Thymus (tissue), 11 donors: ENCODE measurements at regions not wholly inside any gene's neighbourhood (a gene's known extent, or its start where the extent isn't known, plus 50 kb on each side); places are given as distances from the start of the nearest gene placed in this dataset.

ENCODE experiments used
- DNase-seq, 9 donors: peaks; one replicate each; pipeline ENCODE4 v3.0.0-alpha.2; 2013; ENCODE audit warnings: low spot score in 9 of 9, low read depth in 6 of 9, missing footprints in 1 of 9
- H3K27ac ChIP-seq, 2 donors: one replicate each; pipeline ENCODE4 v1.5.1; 2013; ENCODE audit warnings: control low read depth in 1 of 2, low read depth in 1 of 2, low read length in 1 of 2, mild to moderate bottlenecking in 1 of 2, moderate library complexity in 1 of 2
- H3K27me3 ChIP-seq, 2 donors: one replicate each; pipeline ENCODE4 v1.5.1; 2013; ENCODE audit warnings: low read length in 1 of 2; ENCODE audit not compliant: control insufficient read depth in 2 of 2, insufficient read depth in 1 of 2
- H3K36me3 ChIP-seq, 2 donors: one replicate each; pipeline ENCODE4 v1.5.1; 2013; ENCODE audit warnings: low read length in 1 of 2, mild to moderate bottlenecking in 1 of 2, moderate library complexity in 1 of 2; ENCODE audit not compliant: control insufficient read depth in 2 of 2, insufficient read depth in 2 of 2
- H3K4me1 ChIP-seq, 2 donors: one replicate each; pipeline ENCODE4 v1.5.1; 2013; ENCODE audit warnings: low read length in 2 of 2; ENCODE audit not compliant: control insufficient read depth in 2 of 2, insufficient read depth in 2 of 2
- H3K4me3 ChIP-seq, 2 donors: one replicate each; pipeline ENCODE4 v1.5.1; 2013; ENCODE audit warnings: low read length in 2 of 2, control low read depth in 1 of 2, mild to moderate bottlenecking in 1 of 2
- H3K9me3 ChIP-seq, 2 donors: one replicate each; pipeline ENCODE4 v1.5.1; 2013; ENCODE audit warnings: low read length in 1 of 2, mild to moderate bottlenecking in 1 of 2; ENCODE audit not compliant: control insufficient read depth in 2 of 2, insufficient read depth in 1 of 2
- WGBS: extraction: QIAGEN DNeasy Blood & Tissue Kit; methylation state at CpG from one replicate; pipeline ENCODE4 v1.1.7; 2013; 5-methylcytosine and 5-hydroxymethylcytosine counted together
- donor health status: healthy.

DNA sequence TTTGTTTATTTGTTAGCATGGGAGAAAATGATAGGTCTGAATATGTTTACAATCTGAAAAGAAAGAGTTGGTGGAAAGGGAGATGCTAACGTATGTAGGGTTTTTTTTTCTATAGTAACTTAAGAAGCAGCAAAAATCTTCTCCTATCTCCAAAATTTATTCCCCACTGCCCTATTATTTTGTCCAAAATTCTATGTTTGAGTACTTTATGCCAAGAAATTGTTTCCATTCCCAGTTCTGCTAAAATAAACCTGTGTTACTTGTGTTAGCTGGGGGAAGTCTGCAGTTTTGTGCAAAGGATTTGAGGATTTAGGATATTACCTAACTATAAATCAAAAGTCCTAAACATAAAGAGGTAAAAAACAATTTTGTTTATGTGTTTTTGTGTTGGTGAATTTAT, 2770.4 kb upstream of the PCDH20 start:
- Histone ChIP-seq H3K36me3 (no peaks in the 10 kb centered on the region), H3K27ac (no peak overlapping the region), H3K4me3 (no peak overlapping the region), H3K27me3 (no peaks in the 10 kb centered on the region), H3K9me3 (no peaks in the 10 kb centered on the region), H3K4me1 (no peaks in the 10 kb centered on the region)
- DNase-seq, result no peak
- WGBS, result 83% methylated on average over 1 of the region's 1 CpG

GRCh38 chr13:64180756-64181155, 2765.1 kb upstream of the PCDH20 start:
- Histone ChIP-seq H3K4me1 (no peaks in the 10 kb centered on the region), H3K27ac (no peak overlapping the region), H3K27me3 (no peaks in the 10 kb centered on the region), H3K4me3 (no peak overlapping the region), H3K9me3 (peaks cover 0 to 3% of the 10 kb centered on the region in 2 donors), H3K36me3 (no peaks in the 10 kb centered on the region)
- no peak for DNase-seq
- 95% methylated on average over 2 of the region's 2 CpGs for WGBS

DNA sequence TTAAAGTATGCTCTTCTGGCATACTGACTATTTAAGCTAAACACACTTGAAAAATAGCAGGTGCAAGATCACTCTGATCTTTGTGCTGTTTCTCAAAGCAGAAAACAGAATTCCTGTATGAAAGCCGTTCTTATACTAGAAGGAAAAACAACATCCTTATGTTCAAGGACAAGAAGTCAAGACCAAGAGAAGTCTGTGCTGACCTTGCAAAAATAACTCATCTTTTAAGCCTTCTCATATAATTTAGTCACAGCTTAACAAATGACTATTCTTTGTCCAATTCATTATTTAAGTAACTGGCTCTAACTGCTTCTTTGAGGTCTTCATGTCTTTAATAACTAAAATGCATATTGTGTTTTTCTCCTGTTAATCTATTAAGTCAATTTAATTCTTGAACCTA, 2750.2 kb upstream of the PCDH20 start:
- Histone ChIP-seq H3K36me3 (no peaks in the 10 kb centered on the region), H3K9me3 (no peaks in the 10 kb centered on the region), H3K4me1 (no peaks in the 10 kb centered on the region), H3K27ac (no peak overlapping the region), H3K27me3 (no peaks in the 10 kb centered on the region), H3K4me3 (no peak overlapping the region)
- DNase-seq, result no peak
- WGBS, result 94% methylated on average over 1 of the region's 1 CpG

DNA sequence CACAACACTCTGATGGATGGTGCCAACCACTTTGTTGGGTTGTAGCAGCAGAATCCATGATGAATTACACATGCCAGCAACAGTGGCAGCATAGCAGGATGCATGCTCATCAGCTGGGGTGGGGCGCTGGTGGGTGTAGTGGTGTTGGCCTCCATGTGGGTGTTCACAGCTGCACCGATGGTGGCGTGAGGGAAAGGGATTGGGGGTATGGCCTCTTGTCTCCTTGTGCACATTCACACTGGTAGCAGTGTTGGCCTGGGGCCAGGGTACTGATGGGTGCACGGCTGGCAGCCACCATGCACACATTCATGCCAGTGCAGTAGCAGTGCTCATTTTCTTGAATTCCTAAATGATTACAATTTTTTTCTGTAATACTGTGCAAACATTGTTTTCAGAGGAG, 2748.8 kb upstream of the PCDH20 start:
- Histone ChIP-seq H3K4me3 (no peak overlapping the region), H3K27ac (no peak overlapping the region), H3K9me3 (no peaks in the 10 kb centered on the region), H3K27me3 (no peaks in the 10 kb centered on the region), H3K4me1 (no peaks in the 10 kb centered on the region), H3K36me3 (no peaks in the 10 kb centered on the region)
- 98% methylated on average over 4 of the region's 4 CpGs for WGBS
- DNase-seq, result no peak

DNA sequence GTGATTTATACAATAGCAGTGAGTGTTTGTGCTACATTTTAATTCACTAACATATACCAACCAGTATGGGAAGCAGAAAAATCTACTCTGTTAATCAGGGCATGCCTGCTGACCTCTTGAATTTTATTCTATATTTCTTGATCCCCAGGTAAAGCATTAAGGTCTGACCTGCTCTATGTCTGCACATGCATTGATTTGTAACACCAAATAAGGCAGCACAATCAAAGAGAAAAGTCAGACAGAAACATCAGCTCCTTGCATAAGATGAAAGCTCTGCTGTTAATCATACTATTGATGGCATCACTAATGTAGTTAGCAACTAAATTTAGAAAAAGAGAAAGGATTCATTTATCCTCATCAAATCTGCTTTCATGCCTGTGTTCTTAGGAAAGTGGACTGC, 2744.8 kb upstream of the PCDH20 start:
- no peaks in the 10 kb centered on the region for H3K36me3 ChIP-seq
- no peaks in the 10 kb centered on the region for H3K27me3 ChIP-seq
- no peaks in the 10 kb centered on the region for H3K9me3 ChIP-seq
- no peaks in the 10 kb centered on the region for H3K4me1 ChIP-seq
- H3K4me3 ChIP-seq, result no peak overlapping the region
- no peak for DNase-seq
- no peak overlapping the region for H3K27ac ChIP-seq

GRCh38 chr13:64158908-64159307, 2743.3 kb upstream of the PCDH20 start:
- no peak for DNase-seq
- Histone ChIP-seq H3K4me3 (no peak overlapping the region), H3K4me1 (no peaks in the 10 kb centered on the region), H3K27ac (no peak overlapping the region), H3K9me3 (no peaks in the 10 kb centered on the region), H3K27me3 (no peaks in the 10 kb centered on the region), H3K36me3 (no peaks in the 10 kb centered on the region)
- 91% methylated on average over 3 of the region's 3 CpGs for WGBS

DNA sequence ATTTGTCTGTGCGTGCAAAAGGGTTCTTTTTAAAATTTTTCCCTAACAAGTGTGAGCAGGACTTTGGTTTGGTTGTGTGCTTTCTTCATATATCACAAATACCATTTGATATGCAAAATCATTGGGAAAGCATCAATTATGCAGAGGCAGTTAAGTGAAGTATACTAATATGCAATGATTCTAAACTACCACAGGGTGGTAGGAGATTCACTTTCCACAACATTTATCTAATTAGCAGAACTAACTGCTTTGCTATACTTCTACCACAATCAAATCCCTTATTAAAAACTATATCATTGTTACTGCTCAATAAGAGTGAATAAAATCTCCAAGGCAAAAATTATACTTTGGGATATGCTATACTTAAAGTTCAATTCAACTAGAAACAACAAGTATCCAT, 2738.9 kb upstream of the PCDH20 start:
- Histone ChIP-seq H3K4me3 (no peak overlapping the region), H3K4me1 (no peaks in the 10 kb centered on the region), H3K36me3 (no peaks in the 10 kb centered on the region), H3K27ac (no peak overlapping the region), H3K9me3 (no peaks in the 10 kb centered on the region), H3K27me3 (no peaks in the 10 kb centered on the region)
- no peak for DNase-seq
- WGBS, result 97% methylated on average over 1 of the region's 1 CpG

DNA sequence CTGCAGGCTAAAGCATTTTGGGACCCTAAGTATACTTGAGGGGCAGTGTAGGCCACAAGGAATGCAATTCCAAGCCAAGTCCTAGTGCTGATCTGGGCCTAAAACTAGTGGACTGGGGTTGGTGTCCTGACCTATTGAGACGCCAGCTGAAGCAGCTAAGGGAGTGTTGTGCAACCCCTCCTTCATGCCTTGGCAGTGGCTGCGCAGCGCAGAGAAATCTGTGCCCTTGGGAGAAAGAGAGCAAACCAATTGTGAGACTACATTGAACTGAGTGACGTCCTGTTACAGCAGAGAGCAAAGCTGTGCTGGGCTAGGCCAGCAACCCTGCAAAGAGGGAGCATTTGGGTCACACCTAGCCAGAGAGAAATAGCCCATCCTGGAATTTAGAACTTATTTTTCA, 2715.0 kb upstream of the PCDH20 start:
- peaks cover 0 to 3% of the 10 kb centered on the region in 2 donors for H3K9me3 ChIP-seq
- H3K27ac ChIP-seq, result no peak overlapping the region
- no peak overlapping the region for H3K4me3 ChIP-seq
- no peak for DNase-seq
- no peaks in the 10 kb centered on the region for H3K36me3 ChIP-seq
- no peaks in the 10 kb centered on the region for H3K27me3 ChIP-seq
- WGBS, result 95% methylated on average over 4 of the region's 4 CpGs
- no peaks in the 10 kb centered on the region for H3K4me1 ChIP-seq

DNA sequence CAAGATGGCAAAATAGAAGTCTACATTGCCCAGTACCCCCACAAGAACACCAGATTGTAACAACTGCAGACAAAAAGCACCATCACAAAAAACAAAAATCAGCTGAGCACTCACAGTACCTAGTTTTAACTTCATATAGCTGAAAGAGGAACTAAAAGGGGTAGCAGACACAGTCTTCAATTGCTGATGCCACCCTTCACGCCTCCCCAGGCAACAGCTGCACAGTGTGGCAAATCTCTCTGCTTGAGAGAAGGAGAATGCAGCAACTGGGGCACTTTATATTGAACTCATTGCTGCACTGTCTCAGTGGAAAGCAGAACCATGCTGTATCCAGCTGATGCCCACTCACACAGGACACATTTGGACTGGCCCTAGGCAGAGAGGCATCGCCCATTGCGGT, 2714.5 kb upstream of the PCDH20 start:
- Histone ChIP-seq H3K4me3 (no peak overlapping the region), H3K4me1 (no peaks in the 10 kb centered on the region), H3K36me3 (no peaks in the 10 kb centered on the region), H3K27me3 (no peaks in the 10 kb centered on the region), H3K9me3 (peaks cover 0 to 3% of the 10 kb centered on the region in 2 donors), H3K27ac (no peak overlapping the region)
- no peak for DNase-seq
- 84% methylated on average over 3 of the region's 3 CpGs for WGBS

DNA sequence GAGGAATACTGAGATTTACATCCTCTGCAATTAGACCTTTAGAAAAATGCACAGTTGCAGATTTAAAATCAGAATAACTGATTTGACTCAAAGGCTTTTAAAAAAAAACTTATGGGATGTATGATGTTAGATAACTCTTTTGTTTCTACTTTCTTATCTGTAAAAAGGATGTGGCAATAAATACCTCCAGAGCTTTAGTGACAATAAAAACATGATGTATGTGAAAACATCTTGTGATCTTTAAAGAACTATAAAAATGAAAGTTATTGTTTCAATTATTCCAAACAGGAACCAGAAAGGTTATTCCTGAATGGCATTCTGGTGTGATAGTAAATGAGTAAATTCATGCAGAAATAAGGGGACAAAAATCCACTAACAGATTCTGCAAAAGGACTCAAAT, 2712.2 kb upstream of the PCDH20 start:
- Histone ChIP-seq H3K27ac (no peak overlapping the region), H3K36me3 (no peaks in the 10 kb centered on the region), H3K9me3 (peaks cover 0 to 3% of the 10 kb centered on the region in 2 donors), H3K4me3 (no peak overlapping the region), H3K27me3 (no peaks in the 10 kb centered on the region), H3K4me1 (no peaks in the 10 kb centered on the region)
- no peak for DNase-seq
